Liver (tissue), 3 donors: ENCODE measurements at regions not wholly inside any gene's neighbourhood (a gene's known extent, or its start where the extent isn't known, plus 50 kb on each side); places are given as distances from the start of the nearest gene placed in this dataset.

Source experiments
- FOXA1 ChIP-seq: IDR thresholded peaks from 2 replicates; pipeline ENCODE4 v1.6.1; 2016; ENCODE audit warnings: antibody characterized with exemption
- JUND ChIP-seq, 2 donors: IDR thresholded peaks; 2 replicates each; pipeline ENCODE4 v1.6.1; 2016; ENCODE audit warnings: antibody characterized with exemption in 2 of 2
- RAD21 ChIP-seq, 2 donors: IDR thresholded peaks; 2 replicates each; pipeline ENCODE4 v1.6.1; 2016; ENCODE audit warnings: antibody characterized with exemption in 2 of 2, mild to moderate bottlenecking in 2 of 2
- YY1 ChIP-seq: IDR thresholded peaks from 2 replicates; pipeline ENCODE4 v1.6.1; 2016; ENCODE audit warnings: antibody characterized with exemption, mild to moderate bottlenecking
- ZBTB33 ChIP-seq: IDR thresholded peaks from 2 replicates; pipeline ENCODE4 v1.6.1; 2016; ENCODE audit warnings: antibody characterized with exemption
- TF ChIP-seq, protein P1 (sequence below): fragments of 150-350 bp; IDR thresholded peaks from 2 replicates; pipeline ENCODE4 v1.5.1; 2017; ENCODE audit warnings: improper control_type of control experiment, low read depth, low read length; ENCODE audit not compliant: missing input control
- TF ChIP-seq, protein P2 (sequence below): IDR thresholded peaks from 2 replicates; pipeline ENCODE4 v1.6.1; 2016; ENCODE audit warnings: antibody characterized with exemption
- donor health status: healthy.
- donor health status: healthy.

- TF ChIP-seq, protein P1, sequence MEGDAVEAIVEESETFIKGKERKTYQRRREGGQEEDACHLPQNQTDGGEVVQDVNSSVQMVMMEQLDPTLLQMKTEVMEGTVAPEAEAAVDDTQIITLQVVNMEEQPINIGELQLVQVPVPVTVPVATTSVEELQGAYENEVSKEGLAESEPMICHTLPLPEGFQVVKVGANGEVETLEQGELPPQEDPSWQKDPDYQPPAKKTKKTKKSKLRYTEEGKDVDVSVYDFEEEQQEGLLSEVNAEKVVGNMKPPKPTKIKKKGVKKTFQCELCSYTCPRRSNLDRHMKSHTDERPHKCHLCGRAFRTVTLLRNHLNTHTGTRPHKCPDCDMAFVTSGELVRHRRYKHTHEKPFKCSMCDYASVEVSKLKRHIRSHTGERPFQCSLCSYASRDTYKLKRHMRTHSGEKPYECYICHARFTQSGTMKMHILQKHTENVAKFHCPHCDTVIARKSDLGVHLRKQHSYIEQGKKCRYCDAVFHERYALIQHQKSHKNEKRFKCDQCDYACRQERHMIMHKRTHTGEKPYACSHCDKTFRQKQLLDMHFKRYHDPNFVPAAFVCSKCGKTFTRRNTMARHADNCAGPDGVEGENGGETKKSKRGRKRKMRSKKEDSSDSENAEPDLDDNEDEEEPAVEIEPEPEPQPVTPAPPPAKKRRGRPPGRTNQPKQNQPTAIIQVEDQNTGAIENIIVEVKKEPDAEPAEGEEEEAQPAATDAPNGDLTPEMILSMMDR: no peak
- TF ChIP-seq FOXA1: no peak
- TF ChIP-seq ZBTB33: no peak
- TF ChIP-seq, protein P2, sequence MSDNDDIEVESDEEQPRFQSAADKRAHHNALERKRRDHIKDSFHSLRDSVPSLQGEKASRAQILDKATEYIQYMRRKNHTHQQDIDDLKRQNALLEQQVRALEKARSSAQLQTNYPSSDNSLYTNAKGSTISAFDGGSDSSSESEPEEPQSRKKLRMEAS: no peak
- no peak for TF ChIP-seq YY1
- TF ChIP-seq RAD21 (IDR thresholded peaks at IDR 0.05): no peak
- TF ChIP-seq JUND (IDR thresholded peaks at IDR 0.05): no peak
These were observed 585.0 kb downstream of the BCL11A start for GRCh38 chr2:59968441-59968840.
